HEK293T (cell line): ENCODE measurements at regions not wholly inside any gene's neighbourhood (a gene's known extent, or its start where the extent isn't known, plus 50 kb on each side); places are given as distances from the start of the nearest gene placed in this dataset.

ENCODE experiments used
- CTCF ChIA-PET: fragments of 350-600 bp; formaldehyde crosslinking; extraction: SDS; loops from one replicate; lab custom pipeline; 2021; ENCODE audit warnings: antibody characterized with exemption, inconsistent platforms; lab: Yijun Ruan, JAX
- POLR2A ChIA-PET: fragments of 350-600 bp; formaldehyde crosslinking; extraction: SDS; loops from one replicate; lab custom pipeline; 2020; ENCODE audit warnings: antibody characterized with exemption, inconsistent platforms; lab: Yijun Ruan, JAX
- DNase-seq: peaks from one replicate; pipeline ENCODE4 v3.0.0; 2012; ENCODE audit warnings: mixed read lengths; ENCODE audit errors: extremely low spot score
- ARNT ChIP-seq: fragments of 450-650 bp; IDR thresholded peaks from 2 replicates; pipeline ENCODE4 v1.6.1; 2017; ENCODE audit warnings: mild to moderate bottlenecking
- BHLHE40 ChIP-seq: fragments of 450-650 bp; IDR thresholded peaks from 2 replicates; pipeline ENCODE4 v1.6.1; 2016; ENCODE audit warnings: mild to moderate bottlenecking, moderate library complexity, borderline replicate concordance
- CTBP1 ChIP-seq: fragments of 450-650 bp; IDR thresholded peaks from 2 replicates; pipeline ENCODE4 v1.6.1; 2016; ENCODE audit warnings: borderline replicate concordance
- ELF4 ChIP-seq: fragments of 450-650 bp; IDR thresholded peaks from 2 replicates; pipeline ENCODE4 v1.6.1; 2017; ENCODE audit warnings: antibody characterized with exemption
- FOXA1 ChIP-seq: fragments of 450-650 bp; IDR thresholded peaks from 2 replicates; pipeline ENCODE4 v1.6.1; 2016; ENCODE audit warnings: mild to moderate bottlenecking
- FOXK2 ChIP-seq: fragments of 450-650 bp; IDR thresholded peaks from 2 replicates; pipeline ENCODE4 v1.6.1; 2016; ENCODE audit warnings: mild to moderate bottlenecking
- FOXM1 ChIP-seq: fragments of 450-650 bp; IDR thresholded peaks from 2 replicates; pipeline ENCODE4 v1.6.1; 2017; ENCODE audit warnings: mild to moderate bottlenecking, borderline replicate concordance
- HDGF ChIP-seq: fragments of 450-650 bp; IDR thresholded peaks from 2 replicates; pipeline ENCODE4 v1.6.1; 2017; ENCODE audit warnings: antibody characterized with exemption, borderline replicate concordance
- L3MBTL2 ChIP-seq: fragments of 450-650 bp; conservative IDR thresholded peaks from 2 replicates; pipeline ENCODE4 v1.6.1; 2016; ENCODE audit warnings: mild to moderate bottlenecking
- LEF1 ChIP-seq: fragments of 450-650 bp; IDR thresholded peaks from 2 replicates; pipeline ENCODE4 v1.6.1; 2017; ENCODE audit warnings: mild to moderate bottlenecking, borderline replicate concordance
- NFRKB ChIP-seq: fragments of 450-650 bp; IDR thresholded peaks from 2 replicates; pipeline ENCODE4 v1.6.1; 2016; ENCODE audit warnings: mild to moderate bottlenecking, moderate library complexity
- PKNOX1 ChIP-seq: fragments of 450-650 bp; IDR thresholded peaks from 2 replicates; pipeline ENCODE4 v1.6.1; 2016
- SP1 ChIP-seq: fragments of 450-650 bp; IDR thresholded peaks from 2 replicates; pipeline ENCODE4 v1.6.1; 2017
- SUZ12 ChIP-seq: fragments of 450-650 bp; IDR thresholded peaks from 2 replicates; pipeline ENCODE4 v1.6.1; 2016; ENCODE audit warnings: mild to moderate bottlenecking
- TARDBP ChIP-seq: fragments of 450-650 bp; IDR thresholded peaks from 2 replicates; pipeline ENCODE4 v1.6.1; 2016
- ZNF384 ChIP-seq: fragments of 450-650 bp; IDR thresholded peaks from 2 replicates; pipeline ENCODE4 v1.6.1; 2016

GRCh38 chr1:157279802-157280140 is 141.6 kb upstream of the ETV3 start:
- TF ChIP-seq ELF4 (no peak), FOXA1 (no peak), CTBP1 (no peak), SUZ12 (no peak)
- ChIA-PET CTCF (interaction anchor here (1.0 kb wide), 1 partner anchor 230 kb away, joined by 4 read pairs; no protein-coding TSS in a partner anchor), POLR2A (no interaction called here)
- DNase-seq = no peak

DNA sequence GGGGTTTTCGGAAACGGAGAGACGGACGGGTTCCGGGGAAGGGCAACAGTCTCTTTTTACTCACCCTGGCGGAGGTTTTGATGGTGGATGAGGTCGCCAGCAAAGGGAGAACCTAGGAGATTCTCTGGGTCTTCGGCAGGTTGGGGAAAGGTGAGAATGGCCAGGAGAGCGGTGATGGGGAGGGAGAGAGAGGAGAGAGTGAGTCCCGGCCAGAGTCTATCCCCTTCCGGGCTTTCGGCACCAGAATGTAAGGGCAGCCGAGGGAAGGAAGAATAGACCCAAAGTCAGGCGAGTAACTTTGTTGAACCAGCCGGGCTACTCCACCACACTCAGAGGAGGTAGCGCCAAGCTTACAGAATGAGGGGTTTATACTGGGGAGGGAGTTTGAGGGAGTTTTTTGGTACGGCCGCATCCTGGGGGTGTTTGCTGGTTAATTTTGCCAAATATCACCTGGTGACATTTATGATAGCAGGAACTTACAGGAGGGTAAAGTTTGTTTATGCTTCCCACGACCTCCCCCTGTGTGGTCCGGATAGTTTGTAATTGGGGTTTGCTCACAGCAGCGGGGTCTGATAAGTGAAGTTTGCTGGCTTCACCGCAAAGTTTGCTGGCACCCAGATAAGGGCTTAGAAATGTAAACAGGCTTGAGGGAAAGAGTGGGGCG is 141.1 kb upstream of the ETV3 start:
- ChIA-PET POLR2A (no interaction called here), CTCF (interaction anchor here (1.0 kb wide), 1 partner anchor 230 kb away, joined by 4 read pairs; no protein-coding TSS in a partner anchor)
- TF ChIP-seq L3MBTL2 (no peak), PKNOX1 (no peak), FOXA1 (no peak), CTBP1 (no peak), ZNF384 (no peak), TARDBP (no peak), FOXK2 (no peak), ARNT (no peak), FOXM1 (no peak), HDGF (no peak), BHLHE40 (no peak), NFRKB (no peak), SP1 (no peak), SUZ12 (no peak), ELF4 (no peak), LEF1 (no peak)
- DNase-seq = no peak

DNA sequence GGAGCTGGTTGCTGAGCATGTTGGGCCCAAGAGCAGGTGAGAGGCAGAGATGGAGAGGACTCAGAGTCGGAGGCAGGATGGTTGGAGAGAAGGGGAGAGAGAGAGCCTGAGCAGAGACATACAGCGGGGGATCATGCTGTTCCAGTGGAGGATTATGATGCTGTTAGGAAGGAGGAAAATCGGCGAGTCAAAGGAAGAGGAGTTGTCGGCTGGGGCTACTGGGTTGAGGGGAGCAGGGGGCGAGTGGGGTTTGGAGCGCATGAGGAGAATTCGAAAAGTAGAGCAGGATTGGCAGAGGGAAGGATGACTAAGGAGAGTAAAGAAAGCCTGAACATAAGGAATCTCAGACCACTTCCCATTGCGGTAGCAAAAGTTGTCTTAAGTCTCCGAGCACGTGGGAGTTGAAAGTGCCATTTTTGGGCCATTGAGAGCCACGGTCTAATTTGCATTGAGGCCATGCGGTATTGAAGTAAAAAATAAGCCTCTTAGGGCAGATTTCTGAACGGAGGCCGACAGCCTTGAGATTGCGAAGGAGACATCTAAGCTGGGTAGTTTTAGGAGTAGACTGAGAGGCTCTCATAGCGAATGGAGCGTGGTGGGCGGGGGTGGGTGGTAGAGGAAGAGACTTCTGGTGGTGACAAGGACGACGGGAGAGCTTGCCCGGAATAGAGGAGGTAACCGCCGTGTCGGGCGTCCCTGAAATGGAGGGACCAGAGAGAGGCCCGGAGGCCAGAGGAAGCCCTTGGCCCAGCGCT is 140.4 kb upstream of the ETV3 start:
- ChIA-PET CTCF (no interaction called here), POLR2A (no interaction called here)
- DNase-seq = no peak
- TF ChIP-seq NFRKB (no peak), CTBP1 (no peak), FOXA1 (no peak), ARNT (no peak), LEF1 (no peak), TARDBP (no peak)

GRCh38 chr1:157277913-157278312 is 139.7 kb upstream of the ETV3 start:
- TF ChIP-seq ELF4 (no peak), ZNF384 (no peak), SP1 (no peak), FOXA1 (no peak), CTBP1 (no peak), BHLHE40 (no peak), NFRKB (no peak), PKNOX1 (no peak), TARDBP (no peak), FOXK2 (no peak), SUZ12 (no peak), FOXM1 (no peak), LEF1 (no peak), ARNT (no peak)
- POLR2A ChIA-PET = no interaction called here

DNA sequence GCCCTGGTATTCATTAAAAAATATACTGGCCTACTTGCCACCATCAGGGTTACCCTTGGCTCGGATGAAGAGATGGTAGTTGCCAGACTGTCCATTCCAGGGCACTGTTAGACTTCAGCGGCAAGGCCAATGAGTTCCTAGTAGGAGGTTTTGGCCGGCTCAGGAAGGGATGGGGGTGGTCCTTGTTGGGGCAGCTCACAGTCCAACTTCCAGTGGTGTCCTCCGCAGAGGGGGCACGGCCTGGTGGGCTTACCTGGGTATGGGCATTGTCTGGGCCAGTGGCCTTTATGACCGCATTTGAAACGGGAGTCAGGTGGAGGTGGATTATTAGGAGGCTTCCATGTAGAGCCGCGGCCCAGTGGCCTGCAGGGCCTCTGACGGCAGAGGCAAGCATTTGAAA is 139.1 kb upstream of the ETV3 start:
- ChIA-PET POLR2A (no interaction called here), CTCF (no interaction called here)
- no peak for TF ChIP-seq PKNOX1
- TF ChIP-seq ELF4 = no peak
- no peak for TF ChIP-seq HDGF
- no peak for TF ChIP-seq FOXM1
- no peak for TF ChIP-seq SUZ12
- TF ChIP-seq ZNF384 = no peak
- TF ChIP-seq LEF1 = no peak
- no peak for TF ChIP-seq BHLHE40
- TF ChIP-seq TARDBP = no peak
- TF ChIP-seq L3MBTL2 = no peak
- no peak for TF ChIP-seq CTBP1
- no peak for TF ChIP-seq ARNT
- no peak for TF ChIP-seq FOXK2
- TF ChIP-seq SP1 = no peak
- TF ChIP-seq FOXA1 = no peak
- no peak for DNase-seq

More at GRCh38 chr1:157277913-157278312, 139.7 kb upstream of the ETV3 start:
- no peak for DNase-seq
- CTCF ChIA-PET = no interaction called here

- CTCF ChIA-PET = no interaction called here
- POLR2A ChIA-PET = no interaction called here
- no peak for TF ChIP-seq ARNT
- TF ChIP-seq ZNF384 = no peak
- no peak for TF ChIP-seq FOXK2
- TF ChIP-seq HDGF = no peak
- no peak for TF ChIP-seq PKNOX1
- no peak for TF ChIP-seq L3MBTL2
- no peak for TF ChIP-seq ELF4
- no peak for TF ChIP-seq FOXA1
- no peak for TF ChIP-seq NFRKB
- no peak for TF ChIP-seq SP1
- no peak for TF ChIP-seq CTBP1
Observed at GRCh38 chr1:157274698-157275534, 136.7 kb upstream of the ETV3 start.

More at GRCh38 chr1:157274698-157275534, 136.7 kb upstream of the ETV3 start:
- DNase-seq = no peak
